Ectodermal cell (in vitro differentiated cells): ENCODE measurements at regions not wholly inside any gene's neighbourhood (a gene's known extent, or its start where the extent isn't known, plus 50 kb on each side); places are given as distances from the start of the nearest gene placed in this dataset.

Experiments
- H3K27ac ChIP-seq: 2 replicates; pipeline ENCODE4 v1.7.0; 2013; ENCODE audit warnings: mild to moderate bottlenecking, low read depth, low read length; ENCODE audit not compliant: insufficient read depth, poor library complexity, severe bottlenecking
- H3K27me3 ChIP-seq: 2 replicates; pipeline ENCODE4 v1.7.0; 2013; ENCODE audit warnings: mild to moderate bottlenecking, low read length; ENCODE audit not compliant: insufficient read depth, control insufficient read depth, poor library complexity, severe bottlenecking
- H3K36me3 ChIP-seq: one replicate; pipeline ENCODE4 v1.7.0; 2013; ENCODE audit warnings: low read length; ENCODE audit not compliant: control insufficient read depth, insufficient read depth
- H3K4me1 ChIP-seq: one replicate; pipeline ENCODE4 v1.7.0; 2013; ENCODE audit warnings: low read length; ENCODE audit not compliant: control insufficient read depth, insufficient read depth
- H3K4me3 ChIP-seq: 2 replicates; pipeline ENCODE4 v1.7.0; 2013; ENCODE audit warnings: low read depth, low read length, control low read depth; ENCODE audit not compliant: insufficient read depth
- H3K9me3 ChIP-seq: 2 replicates; pipeline ENCODE4 v1.7.0; 2013; ENCODE audit warnings: mild to moderate bottlenecking, low read length, moderate library complexity; ENCODE audit not compliant: control insufficient read depth
- WGBS, 2 experiments: methylation state at CpG; one replicate each; pipeline ENCODE4 v1.1.7; 2013; ENCODE audit warnings: missing lambda C conversion rate in 2 of 2; 5-methylcytosine and 5-hydroxymethylcytosine counted together

DNA sequence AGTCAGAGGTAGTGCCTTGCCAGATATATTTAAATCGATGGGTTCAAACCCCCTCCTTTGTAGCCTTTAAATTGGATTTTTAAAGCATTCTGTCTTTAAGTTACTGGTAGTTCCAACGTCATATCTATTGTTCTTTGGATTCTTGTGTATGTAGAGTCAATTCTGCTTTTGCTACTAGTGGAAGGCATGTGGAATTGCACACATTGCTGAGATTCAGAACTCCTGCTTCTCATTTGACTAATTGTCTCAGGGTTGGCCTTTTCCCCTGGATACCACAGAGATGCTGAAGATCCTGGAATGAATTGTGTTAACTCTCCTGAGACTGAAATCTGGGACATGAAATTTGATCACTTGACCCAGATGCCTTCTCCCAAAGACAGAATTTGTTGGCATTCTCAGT lies 328.3 kb upstream of the RPS6KA3 start:
- Histone ChIP-seq H3K4me1 (no peaks in the 10 kb centered on the region), H3K4me3 (no peak overlapping the region), H3K27ac (no peak overlapping the region), H3K36me3 (no peaks in the 10 kb centered on the region), H3K27me3 (no peaks in the 10 kb centered on the region), H3K9me3 (no peaks in the 10 kb centered on the region)
- WGBS, 2 experiments = 72 to 75% methylated on average over 2 of the region's 2 CpGs

- Histone ChIP-seq H3K4me3 (no peak overlapping the region), H3K9me3 (no peaks in the 10 kb centered on the region), H3K4me1 (no peaks in the 10 kb centered on the region), H3K27me3 (no peaks in the 10 kb centered on the region), H3K27ac (no peak overlapping the region), H3K36me3 (no peaks in the 10 kb centered on the region)
- 82 to 83% methylated on average over 2 of the region's 2 CpGs for WGBS, 2 experiments
Measured at GRCh38 chrX:20593836-20594235, 327.1 kb upstream of the RPS6KA3 start.

DNA sequence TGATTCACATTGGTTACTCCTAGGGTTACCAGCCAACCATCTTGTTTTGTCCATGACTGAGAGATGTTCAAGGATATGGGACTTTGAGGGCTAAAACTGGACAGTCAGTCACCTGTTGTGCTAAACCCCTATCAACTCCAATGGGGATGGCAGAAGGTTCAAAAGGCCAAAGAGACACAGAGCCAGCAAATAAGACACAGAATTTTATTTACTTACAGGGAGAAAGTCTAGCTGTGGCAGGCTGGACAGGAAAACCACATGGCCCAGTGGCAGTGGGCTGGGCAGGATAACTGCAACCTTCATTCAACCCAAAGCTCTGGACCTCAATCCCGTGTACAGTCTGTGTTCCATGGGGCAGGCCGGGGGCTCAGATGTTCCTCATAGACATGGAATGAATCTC lies 326.7 kb upstream of the RPS6KA3 start:
- Histone ChIP-seq H3K9me3 (no peaks in the 10 kb centered on the region), H3K4me3 (no peak overlapping the region), H3K36me3 (no peaks in the 10 kb centered on the region), H3K27ac (no peak overlapping the region), H3K4me1 (no peaks in the 10 kb centered on the region), H3K27me3 (no peaks in the 10 kb centered on the region)
- 96 to 97% methylated on average over 2 of the region's 2 CpGs for WGBS, 2 experiments

DNA sequence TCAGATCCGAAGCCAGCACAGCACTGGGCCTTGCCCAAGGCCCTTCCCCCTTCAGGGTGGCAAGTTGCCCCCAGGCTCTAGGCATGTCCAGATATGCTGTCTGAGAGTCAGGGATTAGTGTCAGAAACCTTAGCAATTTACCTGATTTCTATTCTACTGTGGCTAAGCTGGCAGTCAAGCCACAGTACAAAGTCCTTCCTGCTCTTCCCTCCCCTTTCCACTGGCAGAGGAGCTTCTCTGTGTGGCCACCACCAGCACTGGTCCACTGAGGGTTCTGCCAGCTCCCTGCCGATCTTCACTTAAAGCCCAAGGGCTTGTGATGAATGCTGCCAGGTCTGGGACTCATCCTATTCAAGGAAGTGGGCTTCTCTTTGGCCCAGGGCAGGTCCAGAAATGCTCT lies 324.5 kb upstream of the RPS6KA3 start:
- Histone ChIP-seq H3K4me1 (no peaks in the 10 kb centered on the region), H3K27me3 (no peaks in the 10 kb centered on the region)
- 96 to 100% methylated on average over 2 of the region's 2 CpGs for WGBS, 2 experiments

GRCh38 chrX:20585782-20586181 lies 319.1 kb upstream of the RPS6KA3 start:
- no peak overlapping the region for H3K4me3 ChIP-seq
- WGBS, 2 experiments = 54 to 68% methylated on average over 2 of the region's 2 CpGs

More for the DNA sequence above, 324.5 kb upstream of the RPS6KA3 start:
- no peaks in the 10 kb centered on the region for H3K9me3 ChIP-seq
- H3K4me3 ChIP-seq = no peak overlapping the region
- no peak overlapping the region for H3K27ac ChIP-seq
- H3K36me3 ChIP-seq = no peaks in the 10 kb centered on the region

DNA sequence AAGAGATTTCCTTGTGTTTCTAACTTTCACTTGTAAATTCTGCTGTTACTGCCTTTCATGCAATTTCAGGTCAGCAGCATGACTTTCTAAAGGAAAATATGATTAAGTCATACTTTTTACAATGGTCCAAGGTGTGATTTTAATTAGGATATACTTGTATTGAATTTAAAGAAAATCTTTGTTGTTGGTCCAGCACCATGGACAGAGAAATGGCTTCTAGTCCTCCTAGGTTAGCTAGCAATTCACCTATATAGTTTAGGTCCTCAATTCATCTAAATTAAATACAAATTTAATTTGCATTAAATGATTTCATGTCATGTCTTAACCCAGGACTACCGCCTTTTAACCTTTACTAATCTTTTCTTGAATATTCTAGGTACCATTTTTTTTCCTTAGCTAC lies 304.9 kb upstream of the RPS6KA3 start:
- no peaks in the 10 kb centered on the region for H3K36me3 ChIP-seq
- no peak overlapping the region for H3K27ac ChIP-seq
- H3K4me1 ChIP-seq = no peaks in the 10 kb centered on the region
- H3K4me3 ChIP-seq = no peak overlapping the region
- H3K27me3 ChIP-seq = no peaks in the 10 kb centered on the region
- whole genome bisulfite sequencing, 2 experiments = 91% methylated on average over 1 of the region's 1 CpG; no CpG with 5 or more reads in 1 of the 2 experiments
- H3K9me3 ChIP-seq = no peaks in the 10 kb centered on the region

More at GRCh38 chrX:20585782-20586181, 319.1 kb upstream of the RPS6KA3 start:
- Histone ChIP-seq H3K27ac (no peak overlapping the region), H3K27me3 (no peaks in the 10 kb centered on the region), H3K9me3 (no peaks in the 10 kb centered on the region), H3K4me1 (no peaks in the 10 kb centered on the region), H3K36me3 (no peaks in the 10 kb centered on the region)

- Histone ChIP-seq H3K4me1 (peaks cover 5% of the 10 kb centered on the region), H3K4me3 (no peak overlapping the region), H3K27me3 (no peaks in the 10 kb centered on the region), H3K9me3 (no peaks in the 10 kb centered on the region), H3K36me3 (no peaks in the 10 kb centered on the region), H3K27ac (no peak overlapping the region)
Measured at GRCh38 chrX:20567108-20567507, 300.4 kb upstream of the RPS6KA3 start.

DNA sequence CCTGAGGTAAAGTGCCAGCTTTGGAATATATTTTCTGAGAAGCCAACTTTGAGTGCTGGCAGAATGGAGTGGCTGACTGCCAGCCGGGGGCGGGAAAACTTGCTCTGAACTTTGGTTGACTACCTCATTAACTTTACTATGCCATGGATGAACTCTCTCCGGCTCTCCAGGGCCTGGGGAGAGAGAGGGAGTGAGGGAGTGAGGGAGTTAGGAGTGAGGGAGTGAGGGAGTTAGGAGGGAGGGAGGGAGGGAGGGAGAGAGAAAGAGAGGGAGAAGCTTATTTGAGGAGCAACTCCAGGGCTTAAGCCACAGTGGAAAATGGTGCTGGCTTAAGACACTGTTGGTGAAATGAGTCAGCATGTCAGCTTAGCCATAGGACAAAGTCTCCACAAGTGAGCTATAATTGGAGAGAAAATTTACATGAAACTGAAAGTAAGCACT lies 280.9 kb upstream of the RPS6KA3 start:
- H3K27me3 ChIP-seq = no peaks in the 10 kb centered on the region

GRCh38 chrX:20545538-20545937 lies 278.8 kb upstream of the RPS6KA3 start:
- no peak overlapping the region for H3K4me3 ChIP-seq
- no peaks in the 10 kb centered on the region for H3K4me1 ChIP-seq
- H3K36me3 ChIP-seq = no peaks in the 10 kb centered on the region
- H3K9me3 ChIP-seq = no peaks in the 10 kb centered on the region
- H3K27me3 ChIP-seq = no peaks in the 10 kb centered on the region
- no peak overlapping the region for H3K27ac ChIP-seq
- WGBS, 2 experiments = 88 to 92% methylated on average over 3 of the region's 3 CpGs

More for the DNA sequence above, 280.9 kb upstream of the RPS6KA3 start:
- WGBS, 2 experiments = 75 to 86% methylated on average over 2 to 3 of the region's 3 CpGs
- Histone ChIP-seq H3K36me3 (no peaks in the 10 kb centered on the region), H3K4me3 (no peak overlapping the region), H3K4me1 (no peaks in the 10 kb centered on the region), H3K9me3 (no peaks in the 10 kb centered on the region), H3K27ac (no peak overlapping the region)

GRCh38 chrX:20542072-20542471 lies 275.4 kb upstream of the RPS6KA3 start:
- no peaks in the 10 kb centered on the region for H3K4me1 ChIP-seq
- no peaks in the 10 kb centered on the region for H3K9me3 ChIP-seq
- no peaks in the 10 kb centered on the region for H3K36me3 ChIP-seq
- H3K27ac ChIP-seq = no peak overlapping the region
- no peaks in the 10 kb centered on the region for H3K27me3 ChIP-seq
- WGBS, 2 experiments = 71 to 83% methylated on average over 1 of the region's 1 CpG
- no peak overlapping the region for H3K4me3 ChIP-seq

DNA sequence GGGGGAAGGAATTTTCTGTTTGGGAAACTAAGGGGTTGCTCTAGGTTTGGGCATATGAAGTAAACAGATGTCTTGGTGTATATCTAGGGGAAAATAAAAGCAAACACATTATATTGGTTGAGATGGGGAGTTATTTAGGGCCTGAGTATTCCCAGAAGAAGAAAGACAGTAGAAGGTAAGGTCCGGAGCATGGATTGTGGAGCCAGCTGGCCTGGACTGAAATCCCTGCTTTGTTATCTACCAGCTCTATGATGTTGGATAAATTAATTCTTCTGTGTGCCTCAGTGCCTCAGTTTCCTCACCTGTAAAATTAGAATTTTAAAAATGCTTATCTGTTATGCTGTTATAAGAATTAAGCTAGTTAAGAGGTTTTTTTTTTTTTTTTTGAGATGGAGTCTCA lies 272.3 kb upstream of the RPS6KA3 start:
- H3K36me3 ChIP-seq = no peaks in the 10 kb centered on the region
- WGBS, 2 experiments = 86 to 100% methylated on average over 1 of the region's 1 CpG
- H3K4me3 ChIP-seq = no peak overlapping the region
- H3K9me3 ChIP-seq = no peaks in the 10 kb centered on the region
- H3K27ac ChIP-seq = no peak overlapping the region
- no peaks in the 10 kb centered on the region for H3K4me1 ChIP-seq
- no peaks in the 10 kb centered on the region for H3K27me3 ChIP-seq
